GM21423 (cell line): ENCODE measurements at regions not wholly inside any gene's neighbourhood (a gene's known extent, or its start where the extent isn't known, plus 50 kb on each side); places are given as distances from the start of the nearest gene placed in this dataset.

Experiments
- ATAC-seq: cut with Tn5 transposase; IDR thresholded peaks from one replicate; pipeline ENCODE4 v1.9.1; 2021; ENCODE audit warnings: mild to moderate bottlenecking, moderate library complexity; ENCODE audit not compliant: unreplicated experiment

DNA sequence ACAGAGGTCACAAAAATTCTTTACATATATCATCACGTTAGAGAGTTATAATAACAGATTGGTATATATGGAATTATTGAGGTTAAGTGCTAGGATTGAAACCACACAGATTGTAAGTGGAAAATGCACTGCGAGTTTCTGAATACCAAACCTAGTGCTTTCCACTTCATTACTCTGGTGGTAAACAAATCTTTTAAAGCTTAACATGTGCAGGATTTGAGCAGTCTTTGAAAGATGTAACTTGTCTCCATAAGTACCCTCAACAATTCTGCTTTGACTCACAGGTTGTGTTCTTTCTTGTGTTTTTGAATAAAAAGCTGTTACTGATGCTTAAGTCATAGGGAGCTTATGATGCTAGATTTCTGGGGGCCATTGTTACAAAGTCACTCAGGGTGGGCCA lies 314.7 kb upstream of the DACH1 start:
- ATAC-seq, result no peak

DNA sequence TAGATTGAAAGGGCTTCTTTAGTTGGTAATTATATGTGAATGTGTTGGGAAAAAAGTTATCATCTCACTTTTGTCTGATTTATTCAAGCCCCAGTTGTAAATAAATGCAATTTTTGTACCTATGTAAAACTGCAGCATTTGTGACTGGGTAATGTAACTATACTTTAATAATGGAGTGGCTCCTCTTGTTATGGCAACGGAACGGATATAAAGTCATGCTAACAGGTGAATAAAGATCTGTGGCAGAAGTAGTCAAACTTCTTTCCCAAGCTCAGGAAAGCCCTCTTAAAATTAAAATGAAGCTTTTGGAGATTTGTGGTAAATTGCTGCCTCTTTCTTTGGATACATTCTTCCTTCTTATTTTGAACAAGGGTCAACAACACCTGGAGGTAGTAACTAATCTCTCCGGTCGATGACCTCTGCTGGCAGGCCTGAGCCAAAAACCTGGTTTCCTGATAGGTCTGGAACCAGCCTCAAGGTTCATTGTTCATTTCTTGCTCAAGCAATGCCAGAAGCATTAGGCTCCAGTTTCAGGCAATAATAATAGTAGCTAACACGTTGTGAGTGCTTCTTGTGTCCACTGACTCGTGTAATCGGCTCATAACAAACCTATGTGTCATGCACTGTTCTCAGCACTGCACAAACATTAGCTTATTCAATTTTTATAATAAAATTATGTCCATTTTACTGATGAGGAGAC lies 313.4 kb upstream of the DACH1 start:
- no peak for ATAC-seq

DNA sequence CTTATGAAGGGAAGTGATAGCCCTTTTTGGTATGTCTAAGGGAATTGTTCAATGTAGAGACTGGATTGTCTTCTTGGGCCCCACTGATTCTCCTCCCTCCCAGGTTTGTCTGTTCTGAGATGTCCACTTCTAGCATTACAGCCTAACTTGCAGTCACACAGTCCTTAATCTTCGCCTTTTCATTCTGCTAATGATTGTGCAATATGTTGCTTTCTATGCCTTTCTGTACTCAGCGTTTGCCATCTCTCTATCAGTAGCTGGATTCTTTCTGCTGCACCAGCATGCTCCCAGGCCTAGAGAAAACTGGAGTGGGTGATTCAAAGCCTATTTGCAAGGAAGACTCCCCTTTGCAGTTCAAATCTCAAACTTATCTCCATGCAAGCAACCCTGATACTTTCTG lies 307.5 kb upstream of the DACH1 start:
- ATAC-seq, result no peak

DNA sequence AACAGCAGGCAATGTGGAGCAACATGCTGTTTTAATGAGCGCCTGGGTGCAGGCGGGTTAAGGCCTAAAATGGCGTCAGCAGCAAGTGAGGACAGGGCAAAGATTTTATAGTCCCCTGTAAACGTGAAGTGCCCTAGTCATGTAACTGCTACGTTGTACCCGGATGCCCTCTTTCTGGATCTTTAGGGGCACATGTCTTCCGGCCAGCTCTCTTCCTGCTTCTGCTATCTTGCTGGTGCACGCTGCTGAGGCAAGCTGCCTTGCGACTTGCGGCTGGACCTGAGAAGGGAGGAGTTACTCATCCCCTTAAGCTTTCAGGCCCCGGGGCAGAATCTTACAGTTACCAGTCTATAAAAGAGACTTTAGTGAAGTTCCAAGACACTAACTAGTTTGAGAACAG lies 303.6 kb upstream of the DACH1 start:
- no peak for ATAC-seq

DNA sequence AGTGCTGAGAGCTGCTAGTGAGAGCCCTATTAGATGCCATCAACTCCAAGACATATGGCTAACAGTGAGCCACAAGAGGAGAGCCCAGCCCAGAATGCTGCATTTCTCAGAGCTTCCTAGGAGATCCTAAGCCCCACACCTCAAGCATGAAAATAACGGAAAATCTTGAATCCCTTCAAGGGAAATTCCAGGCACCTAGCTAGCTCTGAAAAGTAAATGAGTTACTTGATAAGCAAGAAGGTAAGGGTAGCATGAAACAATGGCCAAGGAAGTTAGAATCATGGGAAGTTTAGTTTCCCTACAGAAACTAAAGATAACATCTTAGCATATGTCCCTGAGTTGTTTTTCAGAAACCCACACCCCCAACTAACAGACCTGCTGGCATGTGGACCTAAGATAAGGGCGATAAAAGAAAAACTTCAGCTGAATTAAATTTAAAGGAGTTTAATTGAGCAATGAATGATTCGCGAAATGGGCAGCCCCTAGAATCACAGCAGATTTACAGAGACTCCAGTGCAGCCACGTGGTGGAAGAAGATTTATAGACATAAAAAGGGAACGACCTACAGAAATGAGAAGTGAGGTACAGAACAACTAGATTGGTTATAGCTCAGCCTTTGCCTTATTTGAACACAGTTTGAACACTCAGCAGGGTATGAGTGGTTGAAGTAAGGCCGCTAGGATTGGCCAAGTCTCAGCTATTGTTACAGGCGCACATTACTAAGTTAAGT lies 301.3 kb upstream of the DACH1 start:
- ATAC-seq, result no peak

DNA sequence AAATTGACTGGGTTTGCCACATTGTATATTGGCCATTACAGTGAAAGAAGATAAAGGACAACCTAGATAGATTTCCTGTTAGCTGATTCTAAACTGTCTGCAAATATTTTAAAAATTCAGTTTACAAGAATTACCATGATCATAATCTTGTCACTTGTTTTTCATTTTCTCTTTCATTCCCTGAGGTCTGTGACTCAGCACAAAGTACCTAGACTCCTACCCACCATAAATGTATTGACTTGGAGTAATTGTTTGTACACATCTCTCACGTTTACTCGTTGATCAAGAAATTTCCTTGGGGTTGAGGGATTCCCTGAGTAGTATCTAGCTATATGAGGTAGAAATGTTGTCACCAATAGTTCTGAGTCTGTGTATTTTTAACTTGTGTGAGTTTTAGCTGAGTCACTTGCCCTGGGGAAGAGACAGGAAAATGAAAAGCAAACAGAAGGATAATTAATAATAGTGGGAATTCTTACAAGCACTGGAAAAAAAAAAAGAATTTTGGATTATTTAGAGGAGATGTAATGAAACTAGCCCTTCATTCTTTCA lies 299.2 kb upstream of the DACH1 start:
- no peak for ATAC-seq

DNA sequence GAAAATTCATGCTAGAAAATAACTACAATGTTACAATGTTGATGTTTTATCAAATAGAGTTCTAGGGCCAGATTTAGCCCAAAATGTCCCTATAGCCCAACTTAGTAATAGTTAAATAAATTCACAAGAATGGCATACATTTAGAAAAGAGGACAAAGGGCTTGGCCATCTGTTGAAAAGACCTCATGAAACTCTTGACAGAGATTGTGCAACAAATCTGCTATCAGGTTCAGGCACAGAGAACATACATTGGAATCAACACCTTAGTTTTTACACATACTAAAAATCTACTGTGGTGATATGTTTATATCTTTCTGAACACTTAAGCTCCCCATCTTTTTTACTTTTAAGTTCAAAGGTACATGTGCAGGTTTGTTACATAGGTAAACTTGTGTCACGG lies 298.3 kb upstream of the DACH1 start:
- ATAC-seq, result no peak

DNA sequence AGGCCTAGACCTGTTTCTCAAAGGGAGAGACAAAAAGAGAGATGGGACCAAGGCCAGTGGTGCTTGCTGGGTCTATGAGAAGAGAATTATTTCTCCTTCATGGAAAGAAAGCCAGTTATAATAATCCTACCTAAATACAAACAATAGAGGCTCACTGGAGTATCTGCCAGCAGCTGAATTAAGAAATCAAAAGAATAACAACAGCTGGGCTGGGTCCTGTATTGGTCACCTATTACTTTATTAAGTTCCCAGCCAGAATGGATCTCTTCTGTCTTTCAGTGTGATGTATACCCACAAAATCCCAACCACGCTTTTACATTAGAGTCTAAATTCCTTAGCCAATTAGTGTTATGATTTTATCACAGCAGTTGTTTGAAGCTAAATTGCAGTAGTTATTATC lies 297.8 kb upstream of the DACH1 start:
- ATAC-seq, result no peak

DNA sequence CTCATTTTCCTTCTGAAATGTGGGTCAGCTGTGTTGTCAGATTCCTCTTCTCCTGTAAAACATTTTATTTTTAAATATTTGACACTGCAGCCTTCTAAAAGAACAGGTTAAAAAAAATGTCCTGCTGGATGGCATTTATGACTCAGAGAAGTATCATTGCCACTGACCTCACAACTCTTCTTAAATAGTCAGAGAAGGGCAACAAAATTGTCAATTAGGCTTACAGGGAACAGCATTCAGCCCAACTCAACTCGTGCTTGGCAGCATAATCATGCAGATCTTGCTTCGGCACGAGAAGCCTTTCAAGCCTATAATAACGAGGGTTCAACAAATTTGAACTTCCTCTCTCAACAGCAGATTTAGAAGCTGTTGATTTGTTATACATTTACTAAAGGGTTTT lies 296.7 kb upstream of the DACH1 start:
- no peak for ATAC-seq

DNA sequence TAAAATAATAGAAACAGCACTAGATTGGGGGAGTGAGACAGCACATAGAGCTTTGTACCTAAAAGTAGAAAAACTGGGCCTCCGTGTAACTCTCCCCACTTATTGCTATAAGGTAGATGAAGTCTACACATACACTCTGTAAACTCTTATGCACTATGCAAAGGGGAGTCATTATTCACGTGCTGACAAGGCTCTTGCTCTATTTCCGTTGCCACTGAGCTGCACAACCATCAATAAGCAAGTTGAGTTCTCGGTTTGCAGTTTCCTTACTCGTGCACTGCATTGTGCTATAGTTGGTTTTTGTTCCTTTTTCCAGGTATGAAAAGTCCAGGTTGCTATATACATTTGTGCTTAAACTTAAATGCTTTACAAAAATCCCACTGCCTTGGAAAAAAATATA lies 294.0 kb upstream of the DACH1 start:
- no peak for ATAC-seq

DNA sequence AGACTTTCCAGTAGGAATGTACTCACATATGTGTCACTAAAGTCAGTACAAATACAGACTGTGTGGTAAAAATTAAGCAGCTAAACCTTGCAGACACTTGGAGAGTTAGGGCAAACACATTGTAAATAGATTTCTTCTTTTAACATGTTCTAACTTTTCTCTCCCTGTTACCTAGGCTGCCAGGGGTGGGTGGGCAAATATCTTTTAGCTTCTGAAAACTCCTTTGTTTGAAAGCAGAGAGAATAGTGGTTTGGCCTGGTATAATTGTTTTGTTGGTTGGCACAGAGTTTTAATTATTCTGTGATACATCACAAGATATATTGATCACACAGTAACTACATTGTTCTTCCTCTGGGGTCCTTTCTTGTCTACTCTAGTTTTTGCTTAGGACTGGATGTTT lies 289.8 kb upstream of the DACH1 start:
- ATAC-seq, result no peak

DNA sequence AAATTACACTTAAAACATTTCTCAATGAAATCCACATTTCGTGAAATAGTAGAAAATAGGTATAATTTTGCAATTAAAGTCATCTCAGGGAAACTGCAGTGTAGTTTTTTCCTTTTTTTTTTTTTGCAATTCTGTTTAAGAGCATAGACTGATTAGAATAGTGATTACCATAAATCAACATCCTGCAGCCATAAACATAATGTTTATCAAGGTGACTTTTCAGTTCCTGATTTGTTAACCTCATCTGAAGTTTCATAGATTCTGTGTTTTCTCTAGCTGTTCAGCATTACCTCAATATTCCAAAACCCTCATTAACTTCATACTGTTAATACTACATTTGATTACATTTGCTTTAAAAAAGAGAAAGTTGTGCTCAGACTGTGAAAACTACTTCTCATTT lies 286.3 kb upstream of the DACH1 start:
- ATAC-seq, result no peak

DNA sequence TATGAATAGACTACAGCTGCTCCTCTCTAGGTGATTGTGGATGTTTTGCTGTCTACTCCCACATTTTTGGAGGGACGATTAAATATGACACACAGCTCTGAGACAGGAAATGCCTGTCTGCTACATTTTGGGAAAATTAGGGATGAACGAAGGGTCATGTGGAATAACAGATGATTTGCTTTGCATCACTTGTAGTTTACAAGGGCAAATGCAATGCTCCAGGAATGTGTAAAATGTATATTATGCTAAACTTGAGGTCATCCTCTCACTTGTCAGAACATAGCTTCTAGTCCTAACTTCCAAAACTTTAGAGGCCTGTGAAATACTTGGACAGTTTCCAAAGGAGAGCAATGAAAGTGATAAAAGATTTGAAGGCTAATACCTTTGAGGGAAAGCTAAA lies 284.2 kb upstream of the DACH1 start:
- ATAC-seq, result no peak

DNA sequence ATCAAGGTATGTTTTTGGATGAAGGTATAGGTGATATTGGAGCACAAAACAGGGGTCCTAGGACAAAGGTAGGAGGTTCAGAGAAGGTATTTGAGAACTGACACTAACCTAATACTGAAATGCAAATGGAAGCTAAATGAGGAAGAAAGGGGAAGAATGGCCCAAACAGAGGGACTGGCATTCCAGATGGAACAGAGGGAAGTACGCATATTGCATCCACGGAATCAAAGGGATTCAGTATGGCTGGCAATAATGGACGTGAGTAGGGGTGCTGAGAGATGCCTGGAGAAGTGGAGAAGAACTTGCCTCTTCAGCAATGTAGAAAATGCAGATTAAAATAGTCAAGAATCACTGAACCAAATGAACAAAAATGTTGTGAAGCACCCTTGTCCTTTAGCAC lies 283.5 kb upstream of the DACH1 start:
- no peak for ATAC-seq

DNA sequence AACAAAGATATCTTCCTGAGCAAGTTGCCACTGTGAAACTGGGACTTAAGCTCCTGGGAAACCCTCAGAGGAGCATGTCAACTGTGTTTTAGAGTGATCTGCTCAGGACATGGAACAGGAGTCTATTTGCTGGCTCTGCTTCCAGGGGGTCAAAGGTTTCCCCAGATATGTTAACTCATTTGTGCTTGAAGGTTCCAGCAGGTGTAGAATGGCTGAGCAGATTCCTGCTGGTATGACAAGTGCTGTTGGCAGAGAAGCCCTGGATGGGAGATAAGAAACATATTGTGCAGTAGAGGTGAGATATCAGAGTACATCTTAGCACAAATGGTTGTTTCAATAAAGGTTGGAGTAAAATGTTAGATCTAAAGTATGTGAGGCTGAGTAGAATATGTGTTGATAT lies 282.7 kb upstream of the DACH1 start:
- ATAC-seq, result no peak

DNA sequence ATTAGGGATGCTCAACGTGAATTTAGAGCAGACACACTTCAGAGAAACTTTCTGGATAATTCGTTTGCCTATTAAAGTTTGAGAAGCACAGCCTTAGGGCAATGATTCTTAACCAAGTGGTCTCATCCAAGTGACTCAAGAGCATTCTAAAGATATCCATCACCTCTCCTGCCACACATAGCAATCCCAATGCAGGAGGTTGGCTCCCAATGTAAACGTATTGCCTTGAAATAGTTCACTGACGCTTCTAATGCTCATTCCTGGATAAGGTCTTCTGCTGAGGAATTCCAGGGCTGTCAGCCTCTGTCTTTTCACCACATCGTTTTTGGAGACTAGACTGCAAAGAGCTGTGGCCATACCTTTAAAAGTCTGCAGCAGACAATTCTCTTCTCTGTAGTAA lies 279.8 kb upstream of the DACH1 start:
- ATAC-seq, result no peak

DNA sequence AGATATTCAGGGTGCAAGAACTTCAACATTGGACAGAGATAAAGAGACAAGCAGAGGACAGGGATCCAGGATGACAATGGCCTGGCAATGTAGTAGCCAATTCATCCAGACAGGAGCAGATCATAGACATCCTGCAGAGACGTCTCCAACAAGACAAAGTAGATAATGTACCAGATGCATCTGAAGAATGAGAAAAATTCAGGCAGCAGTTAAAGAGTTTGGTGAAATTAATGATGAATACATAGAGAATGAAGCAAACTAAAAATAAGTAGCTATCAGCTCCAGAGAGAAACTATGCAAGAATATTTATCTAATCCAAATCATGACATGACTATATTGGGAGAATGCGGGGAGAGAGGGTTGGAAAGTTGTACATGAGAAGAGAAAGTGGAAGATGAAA lies 278.4 kb upstream of the DACH1 start:
- ATAC-seq, result no peak

DNA sequence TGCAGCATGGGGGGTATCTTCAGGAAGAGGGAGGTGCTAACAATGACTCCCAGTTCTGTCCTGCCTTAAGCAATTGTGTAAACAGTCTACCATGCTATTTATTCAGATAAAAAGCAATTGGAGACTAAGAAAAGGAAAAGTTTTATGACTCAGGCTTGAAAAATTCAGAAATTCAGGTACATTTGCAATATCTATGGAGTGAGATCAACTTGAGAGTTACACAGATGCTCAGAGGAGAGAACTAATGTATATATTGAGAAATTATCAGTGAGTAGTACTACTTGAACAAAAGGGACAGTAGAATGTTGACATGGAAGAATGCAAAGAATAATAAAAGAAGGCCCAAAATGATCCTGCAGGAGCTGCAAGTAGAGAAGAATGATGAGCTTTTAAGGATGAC lies 277.6 kb upstream of the DACH1 start:
- ATAC-seq, result no peak

DNA sequence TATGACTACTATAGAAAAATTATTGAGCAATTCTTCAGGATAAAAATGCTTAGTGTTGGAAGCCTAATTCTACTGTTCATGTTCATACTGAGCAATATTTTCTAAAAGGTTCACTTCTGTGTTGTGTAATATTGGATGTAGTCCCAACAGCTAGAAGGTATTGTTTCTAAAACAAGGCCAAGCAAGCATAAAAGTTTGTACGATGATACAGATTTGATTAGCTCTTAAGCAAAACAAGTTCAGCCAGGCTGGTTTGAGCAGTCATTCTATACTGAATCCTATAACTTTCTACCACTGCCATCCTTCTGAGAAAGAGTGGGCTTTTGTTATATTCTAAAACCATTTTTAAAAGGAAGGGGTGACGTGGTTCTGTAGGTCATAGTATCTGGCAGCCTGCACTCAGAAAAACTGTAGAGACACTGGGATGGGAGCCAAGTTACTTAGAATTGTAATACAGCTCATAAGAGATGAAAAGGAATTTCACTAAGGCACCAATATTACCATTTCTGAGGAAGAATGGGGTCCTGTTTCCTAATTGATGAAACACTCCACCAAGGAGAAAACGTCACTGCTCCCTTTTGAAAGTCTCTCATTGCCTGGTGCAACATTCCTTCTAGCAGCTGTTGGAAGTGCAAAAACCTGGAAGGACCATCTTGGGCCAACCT lies 275.0 kb upstream of the DACH1 start:
- no peak for ATAC-seq

DNA sequence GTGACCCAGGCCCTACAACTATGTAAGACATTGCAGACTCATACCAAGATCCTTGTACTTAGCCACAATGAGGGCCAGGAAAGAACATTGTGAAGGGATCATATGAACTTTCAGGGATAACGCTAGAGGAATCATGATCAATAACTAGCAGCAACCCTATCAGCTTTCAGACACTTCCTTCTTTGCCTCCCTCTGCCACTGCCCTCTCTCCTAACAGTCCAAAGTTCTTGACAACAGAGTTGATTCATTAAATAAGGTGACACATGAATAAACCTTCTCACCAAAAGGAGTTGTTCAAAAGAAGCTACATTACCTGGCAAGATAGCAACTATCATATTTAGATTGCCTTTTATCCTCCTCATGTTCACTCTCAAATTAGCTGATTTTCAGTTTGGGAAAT lies 272.2 kb upstream of the DACH1 start:
- no peak for ATAC-seq

DNA sequence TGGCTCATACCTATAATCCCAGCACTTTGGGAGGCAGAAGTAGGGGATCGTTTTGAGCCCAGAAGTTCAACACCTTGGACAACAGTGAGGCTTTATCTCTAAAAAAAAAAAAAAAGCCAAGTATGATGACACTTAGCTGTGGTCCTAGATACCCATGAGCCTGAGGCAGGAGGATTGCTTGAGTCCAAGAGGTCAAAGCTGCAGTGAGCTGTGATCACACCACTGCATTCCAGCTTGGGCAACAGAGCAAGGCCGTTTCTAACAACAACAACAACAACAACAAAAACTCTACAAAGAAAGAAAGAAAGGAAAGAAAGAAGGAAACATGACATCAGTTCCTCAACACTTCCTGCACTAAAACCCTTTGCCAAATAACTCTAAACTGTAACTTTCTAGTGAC lies 265.1 kb upstream of the DACH1 start:
- ATAC-seq, result no peak

DNA sequence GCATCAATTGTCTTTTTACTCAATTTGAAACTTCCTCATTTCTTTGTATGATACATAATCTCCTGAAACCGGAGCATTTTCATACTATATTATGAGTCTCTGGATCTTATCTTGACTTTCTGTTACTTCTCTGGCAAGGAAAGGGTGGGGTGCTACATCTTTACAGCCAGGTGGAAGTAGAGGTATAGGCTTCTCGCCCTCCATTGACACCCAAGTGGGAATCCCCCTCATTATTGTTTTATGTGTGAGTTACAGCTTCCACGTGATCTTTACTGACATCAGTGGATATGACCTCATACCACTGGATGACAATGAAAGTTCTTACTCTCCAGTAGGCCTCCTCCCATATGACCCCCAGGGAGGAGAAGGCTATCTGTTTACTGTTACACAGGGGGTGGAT lies 262.1 kb upstream of the DACH1 start:
- no peak for ATAC-seq
